C4-2B (cell line): ENCODE measurements at regions not wholly inside any gene's neighbourhood (a gene's known extent, or its start where the extent isn't known, plus 50 kb on each side); places are given as distances from the start of the nearest gene placed in this dataset.

Experiments used
- ZFX ChIP-seq: fragments of 450-650 bp; IDR thresholded peaks from 2 replicates; pipeline ENCODE4 v1.6.1; 2017
- TF ChIP-seq, protein P1 (sequence below): fragments of 450-650 bp; conservative IDR thresholded peaks from 2 replicates; pipeline ENCODE4 v1.5.1; 2017; ENCODE audit warnings: mild to moderate bottlenecking

DNA sequence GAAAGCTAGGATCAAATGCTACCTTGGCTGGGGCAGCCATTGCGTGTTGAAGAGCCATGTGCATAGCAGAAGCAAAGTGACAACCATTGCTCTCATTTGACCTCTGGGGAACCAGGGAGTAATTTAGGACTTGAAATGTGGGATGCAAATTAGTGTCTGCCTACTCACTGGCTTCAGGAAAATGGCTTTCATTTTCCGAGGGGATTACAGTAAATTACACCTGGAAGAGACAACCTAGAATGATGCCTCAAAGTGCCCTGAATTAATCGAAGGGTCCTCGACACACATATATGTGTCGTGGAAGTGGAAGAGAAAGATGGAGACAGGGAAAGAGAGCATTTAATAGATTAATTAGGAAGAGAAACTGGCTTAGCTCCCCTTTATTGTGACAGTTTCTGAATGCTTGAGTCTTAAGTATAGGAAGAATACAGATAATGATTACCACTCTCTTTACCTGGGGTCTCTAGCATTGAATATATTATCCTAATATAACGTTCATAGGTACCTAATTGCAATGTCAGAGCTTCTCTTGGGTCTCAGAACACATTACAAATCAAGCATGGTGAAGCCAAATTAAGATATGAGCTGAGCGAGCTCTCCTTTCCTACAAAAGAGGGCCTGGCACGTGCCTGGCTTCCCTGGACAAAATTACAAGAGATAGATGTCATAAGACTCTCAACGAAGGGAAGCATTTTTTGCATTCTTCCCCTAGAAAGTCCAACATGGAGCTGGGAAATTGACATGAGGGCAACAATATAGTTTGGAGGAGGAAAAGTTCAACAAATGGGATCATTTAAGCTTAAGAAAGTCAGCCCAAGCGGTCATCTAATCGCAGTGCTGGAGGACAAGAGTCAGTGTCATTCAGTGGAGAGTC lies 59.5 kb downstream of the MYCN start:
- TF ChIP-seq, protein P1, sequence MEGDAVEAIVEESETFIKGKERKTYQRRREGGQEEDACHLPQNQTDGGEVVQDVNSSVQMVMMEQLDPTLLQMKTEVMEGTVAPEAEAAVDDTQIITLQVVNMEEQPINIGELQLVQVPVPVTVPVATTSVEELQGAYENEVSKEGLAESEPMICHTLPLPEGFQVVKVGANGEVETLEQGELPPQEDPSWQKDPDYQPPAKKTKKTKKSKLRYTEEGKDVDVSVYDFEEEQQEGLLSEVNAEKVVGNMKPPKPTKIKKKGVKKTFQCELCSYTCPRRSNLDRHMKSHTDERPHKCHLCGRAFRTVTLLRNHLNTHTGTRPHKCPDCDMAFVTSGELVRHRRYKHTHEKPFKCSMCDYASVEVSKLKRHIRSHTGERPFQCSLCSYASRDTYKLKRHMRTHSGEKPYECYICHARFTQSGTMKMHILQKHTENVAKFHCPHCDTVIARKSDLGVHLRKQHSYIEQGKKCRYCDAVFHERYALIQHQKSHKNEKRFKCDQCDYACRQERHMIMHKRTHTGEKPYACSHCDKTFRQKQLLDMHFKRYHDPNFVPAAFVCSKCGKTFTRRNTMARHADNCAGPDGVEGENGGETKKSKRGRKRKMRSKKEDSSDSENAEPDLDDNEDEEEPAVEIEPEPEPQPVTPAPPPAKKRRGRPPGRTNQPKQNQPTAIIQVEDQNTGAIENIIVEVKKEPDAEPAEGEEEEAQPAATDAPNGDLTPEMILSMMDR: no peak
- no peak for TF ChIP-seq ZFX
